ENCODE measurements at regions not wholly inside any gene's neighbourhood (a gene's known extent, or its start where the extent isn't known, plus 50 kb on each side); places are given as distances from the start of the nearest gene placed in this dataset.

- H3K27me3 Mint-ChIP-seq = no peaks in the 10 kb centered on the region
- H3K9me3 ChIP-seq (ENCODE audit: control insufficient read depth in 1 of 2, insufficient read depth in 1 of 2, low read length in 2 of 2) = peaks cover 0 to 8% of the 10 kb centered on the region in 2 experiments
- H3K4me3 ChIP-seq (ENCODE audit: low read length) = no peak overlapping the region
- H3K27ac Mint-ChIP-seq = no peak overlapping the region
- H3K36me3 ChIP-seq (ENCODE audit: insufficient read depth, low read length) = no peaks in the 10 kb centered on the region
- TF ChIP-seq CTCF (IDR thresholded peaks at IDR 0.05) = no peak
- no peak overlapping the region for H3K27ac ChIP-seq (ENCODE audit: low read depth in 1 of 2, low read length in 2 of 2)
- POLR2A ChIA-PET = no interaction called here
- CTCF ChIA-PET = no interaction called here
- no peaks in the 10 kb centered on the region for H3K4me1 Mint-ChIP-seq (ENCODE audit: low read depth)
- H3K36me3 Mint-ChIP-seq (ENCODE audit: low read depth) = no peaks in the 10 kb centered on the region
- ATAC-seq (ENCODE audit: poor library complexity) (no peak), DNase-seq (peak in 1 of 14 experiments; percentile 10)
- peaks cover 0 to 5% of the 10 kb centered on the region in 2 experiments for H3K27me3 ChIP-seq (ENCODE audit: control insufficient read depth in 1 of 2, insufficient read depth in 2 of 2, low read length in 2 of 2)
- intact Hi-C loops (cut with DNase I, micrococcal nuclease) = no loop called here
- no peaks in the 10 kb centered on the region for H3K4me1 ChIP-seq (ENCODE audit: insufficient read depth, low read length)
- H3K4me3 Mint-ChIP-seq = no peak overlapping the region
- H3K9me3 Mint-ChIP-seq = no peaks in the 10 kb centered on the region
These were observed 260.7 kb upstream of the DMRT1 start for GRCh38 chr9:580652-581342.

GRCh38 chr9:581673-582497, 259.6 kb upstream of the DMRT1 start:
- H3K4me1 Mint-ChIP-seq (ENCODE audit: low read depth) = no peaks in the 10 kb centered on the region
- H3K4me1 ChIP-seq (ENCODE audit: insufficient read depth, low read length) = no peaks in the 10 kb centered on the region
- intact Hi-C loops (cut with DNase I, micrococcal nuclease) = no loop called here
- peaks cover 0 to 5% of the 10 kb centered on the region in 2 experiments for H3K27me3 ChIP-seq (ENCODE audit: control insufficient read depth in 1 of 2, insufficient read depth in 2 of 2, low read length in 2 of 2)
- no peak overlapping the region for H3K27ac ChIP-seq (ENCODE audit: low read depth in 1 of 2, low read length in 2 of 2)
- H3K27me3 Mint-ChIP-seq = no peaks in the 10 kb centered on the region
- no peaks in the 10 kb centered on the region for H3K36me3 ChIP-seq (ENCODE audit: insufficient read depth, low read length)
- no peak overlapping the region for H3K4me3 Mint-ChIP-seq
- ATAC-seq (ENCODE audit: poor library complexity) = no peak
- no peak overlapping the region for H3K27ac Mint-ChIP-seq
- no peak for TF ChIP-seq CTCF (IDR thresholded peaks at IDR 0.05)
- ChIA-PET CTCF (no interaction called here), POLR2A (no interaction called here)
- no peaks in the 10 kb centered on the region for H3K36me3 Mint-ChIP-seq (ENCODE audit: low read depth)
- H3K9me3 ChIP-seq (ENCODE audit: control insufficient read depth in 1 of 2, insufficient read depth in 1 of 2, low read length in 2 of 2) = peaks cover 0 to 8% of the 10 kb centered on the region in 2 experiments
- DNase-seq = no peak
- H3K9me3 Mint-ChIP-seq = no peaks in the 10 kb centered on the region
- H3K4me3 ChIP-seq (ENCODE audit: low read length) = no peak overlapping the region

- DNase-seq (no peak), ATAC-seq (ENCODE audit: poor library complexity) (no peak)
- Mint-ChIP-seq H3K27me3 (no peaks in the 10 kb centered on the region), H3K4me1 (ENCODE audit: low read depth) (no peaks in the 10 kb centered on the region), H3K36me3 (ENCODE audit: low read depth) (no peaks in the 10 kb centered on the region), H3K27ac (no peak overlapping the region), H3K9me3 (no peaks in the 10 kb centered on the region), H3K4me3 (no peak overlapping the region)
- intact Hi-C loops (cut with DNase I, micrococcal nuclease) = no loop called here
- ChIA-PET POLR2A (no interaction called here), CTCF (no interaction called here)
- TF ChIP-seq CTCF (IDR thresholded peaks at IDR 0.05) = no peak
- H3K9me3 ChIP-seq (ENCODE audit: control insufficient read depth in 1 of 2, insufficient read depth in 1 of 2, low read length in 2 of 2) = peaks cover 0 to 8% of the 10 kb centered on the region in 2 experiments
- no peak overlapping the region for H3K4me3 ChIP-seq (ENCODE audit: low read length)
- peaks cover 0 to 5% of the 10 kb centered on the region in 2 experiments for H3K27me3 ChIP-seq (ENCODE audit: control insufficient read depth in 1 of 2, insufficient read depth in 2 of 2, low read length in 2 of 2)
- H3K4me1 ChIP-seq (ENCODE audit: insufficient read depth, low read length) = no peaks in the 10 kb centered on the region
- no peaks in the 10 kb centered on the region for H3K36me3 ChIP-seq (ENCODE audit: insufficient read depth, low read length)
- H3K27ac ChIP-seq (ENCODE audit: low read depth in 1 of 2, low read length in 2 of 2) = no peak overlapping the region
These were observed 258.7 kb upstream of the DMRT1 start for GRCh38 chr9:582775-583174.
